Spleen (tissue), 11 donors: ENCODE measurements at regions not wholly inside any gene's neighbourhood (a gene's known extent, or its start where the extent isn't known, plus 50 kb on each side); places are given as distances from the start of the nearest gene placed in this dataset.
"Not testable (repeated sequence)": the region's sequence is repeated elsewhere in the genome, so short reads cannot be mapped to it uniquely, and the experiment has no call there.

Source experiments
- DNase-seq: peaks from one replicate; pipeline ENCODE4 v3.0.0-alpha.2; 2020
- H3K27ac ChIP-seq, 8 donors: fragments of 200-600 bp; sonication (generic) in 7 of 8; 1 replicate in 4 of 8; 2 replicates in 4 of 8; pipeline versions ENCODE4 v1.5.0 to v1.8.0; 2016 to 2021; ENCODE audit warnings: inconsistent platforms in 4 of 8, mild to moderate bottlenecking in 4 of 8, moderate library complexity in 1 of 8
- H3K27me3 ChIP-seq, 7 donors: fragments of 200-600 bp; sonication (generic) in 6 of 7; replicated peaks in 1 of 7; 1 replicate in 4 of 7; 2 replicates in 3 of 7; pipeline versions ENCODE4 v1.5.0 to v1.8.0; 2016 to 2021; ENCODE audit warnings: inconsistent platforms in 3 of 7, mild to moderate bottlenecking in 1 of 7
- H3K36me3 ChIP-seq, 6 donors: fragments of 200-600 bp; sonication (generic) in 5 of 6; 1 replicate in 4 of 6; 2 replicates in 2 of 6; pipeline versions ENCODE4 v1.5.0 to v1.8.0; 2016 to 2021; ENCODE audit warnings: inconsistent platforms in 2 of 6
- H3K4me1 ChIP-seq, 6 donors: fragments of 200-600 bp; sonication (generic) in 5 of 6; 1 replicate in 3 of 6; 2 replicates in 3 of 6; pipeline versions ENCODE4 v1.5.0 to v1.8.0; 2016 to 2021; ENCODE audit warnings: inconsistent platforms in 3 of 6
- H3K4me3 ChIP-seq, 8 donors: fragments of 200-600 bp; sonication (generic) in 7 of 8; 1 replicate in 4 of 8; 2 replicates in 4 of 8; pipeline versions ENCODE4 v1.5.0 to v1.8.0; 2016 to 2021; ENCODE audit warnings: inconsistent platforms in 4 of 8, mild to moderate bottlenecking in 4 of 8, moderate library complexity in 2 of 8
- H3K9me3 ChIP-seq, 8 donors: fragments of 200-600 bp; sonication (generic) in 7 of 8; 1 replicate in 4 of 8; 2 replicates in 4 of 8; pipeline versions ENCODE4 v1.5.0 to v1.8.0; 2016 to 2021; ENCODE audit warnings: inconsistent platforms in 4 of 8
- CTCF ChIP-seq, 11 experiments: fragments of 200-600 bp in 7 of 11; fragments of 450-650 bp in 4 of 11; sonication (generic) in 4 of 11; IDR thresholded peaks in 8 of 11; conservative IDR thresholded peaks in 3 of 11; 1 replicate in 7 of 11; 2 replicates in 4 of 11; pipeline versions ENCODE4 v1.4.0 to v1.8.0; 2016 to 2021; ENCODE audit warnings: antibody characterized with exemption in 11 of 11, inconsistent platforms in 4 of 11, mild to moderate bottlenecking in 1 of 11
- POLR2A ChIP-seq, 3 donors: fragments of 450-650 bp; IDR thresholded peaks; one replicate each; pipeline ENCODE4 v1.5.1; 2017; ENCODE audit warnings: antibody characterized with exemption in 3 of 3, mild to moderate bottlenecking in 1 of 3
- POLR2AphosphoS5 ChIP-seq, 3 donors: sonication (generic); formaldehyde crosslinking; IDR thresholded peaks; one replicate each; pipeline ENCODE4 v1.5.1; 2017; ENCODE audit warnings: antibody characterized with exemption in 3 of 3
- WGBS, 5 donors: extraction: QIAGEN DNeasy Blood & Tissue Kit in 3 of 5; methylation state at CpG; one replicate each; pipeline versions ENCODE4 v1.1.5 to v1.1.7; 2013 to 2018; 5-methylcytosine and 5-hydroxymethylcytosine counted together
- intact Hi-C: fragments of 100-400 bp; cut with DNase I; formaldehyde crosslinking; loops from one replicate; pipeline ENCODE4 v1.15.0; 2023; ENCODE audit warnings: low total_unique reads
- donor health status: healthy with polysubstance abuse.
- donor health status: DM: no; HTN: no; CAD: no; lungs with moderate emphysema.
- donor health status: DM: no; HTN: no; CAD: no.
- donor health status: Bipolar disorder and iron deficiency.
- donor health status: healthy.
- donor health status: DM: no; HTN: no; CAD: no.
- donor health status: DM: yes; HTN: yes; CAD: no.

- H3K9me3 ChIP-seq: no peaks in the 10 kb centered on the region
- H3K4me1 ChIP-seq: peaks cover 7 to 45% (median 26%) of the 10 kb centered on the region in 6 donors
- intact Hi-C loops: no loop called here
- H3K27me3 ChIP-seq: no peaks in the 10 kb centered on the region
- DNase-seq: no peak
- H3K36me3 ChIP-seq: no peaks in the 10 kb centered on the region
- WGBS, 5 donors: 62 to 83% (median 77%) methylated on average over 3 of the region's 3 CpGs
- no peak for TF ChIP-seq POLR2A (IDR thresholded peaks at IDR 0.05)
- TF ChIP-seq CTCF (IDR thresholded peaks at IDR 0.05 in 8 of 11, conservative IDR thresholded peaks at IDR 0.05 in 3 of 11): no peak
- no peak for TF ChIP-seq POLR2AphosphoS5 (IDR thresholded peaks at IDR 0.05)
- H3K27ac ChIP-seq: no peak overlapping the region
- no peak overlapping the region for H3K4me3 ChIP-seq
These were observed 68.3 kb upstream of the LYZL2 start for GRCh38 chr10:30697806-30698205.

- 33 to 53% (median 46%) methylated on average over 10 to 17 of the region's 17 CpGs for WGBS, 5 donors
These were observed 67.7 kb upstream of the LYZL2 start for GRCh38 chr10:30697221-30697620.

GRCh38 chr10:30696416-30697185, 67.0 kb upstream of the LYZL2 start:
- intact Hi-C loops, H3K9me3 ChIP-seq, H3K4me3 ChIP-seq, DNase-seq, H3K36me3 ChIP-seq, H3K27me3 ChIP-seq: not testable (repeated sequence)
- Histone ChIP-seq H3K27ac (peak overlapping the region in 1 of 8 donors; percentile 32), H3K4me1 (peaks cover 3 to 33% (median 14%) of the 10 kb centered on the region in 6 donors)
- 69 to 83% (median 73%) methylated on average over 6 to 10 of the region's 10 CpGs for WGBS, 5 donors

More at GRCh38 chr10:30697221-30697620, 67.7 kb upstream of the LYZL2 start:
- DNase-seq, H3K36me3 ChIP-seq, H3K27ac ChIP-seq, H3K27me3 ChIP-seq, intact Hi-C loops, H3K9me3 ChIP-seq, H3K4me3 ChIP-seq: not testable (repeated sequence)
- H3K4me1 ChIP-seq: peaks cover 7 to 39% (median 20%) of the 10 kb centered on the region in 6 donors

- DNase-seq, H3K36me3 ChIP-seq, H3K9me3 ChIP-seq, H3K27me3 ChIP-seq, H3K4me3 ChIP-seq, intact Hi-C loops: not testable (repeated sequence)
- 68 to 76% (median 73%) methylated on average over 18 of the region's 18 CpGs for WGBS, 5 donors
- Histone ChIP-seq H3K27ac (peak overlapping the region in 1 of 8 donors; percentile 32), H3K4me1 (peaks cover under 1 to 24% (median 4%) of the 10 kb centered on the region in 6 donors)
These were observed 66.1 kb upstream of the LYZL2 start for GRCh38 chr10:30695481-30696236.

- no peak for TF ChIP-seq POLR2AphosphoS5 (IDR thresholded peaks at IDR 0.05)
- no peak for TF ChIP-seq POLR2A (IDR thresholded peaks at IDR 0.05)
- TF ChIP-seq CTCF (IDR thresholded peaks at IDR 0.05 in 8 of 11, conservative IDR thresholded peaks at IDR 0.05 in 3 of 11): no peak
- peaks cover 0 to 14% (median 2%) of the 10 kb centered on the region in 6 donors for H3K4me1 ChIP-seq
- no peaks in the 10 kb centered on the region for H3K36me3 ChIP-seq
- no peak overlapping the region for H3K4me3 ChIP-seq
- DNase-seq: no peak
- no peaks in the 10 kb centered on the region for H3K27me3 ChIP-seq
- no peaks in the 10 kb centered on the region for H3K9me3 ChIP-seq
- 79 to 96% (median 89%) methylated on average over 6 of the region's 6 CpGs for WGBS, 5 donors
- no peak overlapping the region for H3K27ac ChIP-seq
- intact Hi-C loops: no loop called here
These were observed 65.1 kb upstream of the LYZL2 start for GRCh38 chr10:30694518-30695228.
